HCT116 (cell line): ENCODE measurements at regions not wholly inside any gene's neighbourhood (a gene's known extent, or its start where the extent isn't known, plus 50 kb on each side); places are given as distances from the start of the nearest gene placed in this dataset.

ENCODE experiments used
- ATAC-seq: fragments of 200-7000 bp; cut with Tn5 transposase; 2 replicates; pipeline ENCODE4 v1.9.1; 2020; ENCODE audit warnings: mild to moderate bottlenecking, moderate library complexity
- BruUV-seq: library from RNA; stranded (reverse); fragments of 400-500 nt; replicated peaks from 2 replicates; lab custom pipeline; 2021; lab: Mats Ljungman, UMichigan
- CTCF ChIA-PET: fragments of 300-600 bp; sonication (Branson Sonifier 250); formaldehyde crosslinking; loops from one replicate; lab custom pipeline; 2021; ENCODE audit warnings: antibody characterized with exemption; lab: Charles Lee
- POLR2A ChIA-PET: fragments of 300-600, 350-600 bp; sonication (Branson Sonifier 250); formaldehyde crosslinking; loops from one replicate; lab custom pipeline; 2021; ENCODE audit warnings: antibody characterized with exemption; lab: Charles Lee
- RAD21 ChIA-PET, 2 experiments: fragments of 300-600 bp; sonication (Branson Sonifier 250); formaldehyde crosslinking; loops; one replicate each; lab custom pipeline; 2023; ENCODE audit warnings: low total read pairs in 2 of 2; ENCODE audit not compliant: uncharacterized antibody in 2 of 2, unreplicated experiment in 2 of 2, low non-redundant PET in 1 of 2; lab: Charles Lee
- DNase-seq: peaks from one replicate; pipeline ENCODE4 v3.0.0-alpha.2; 2010; ENCODE audit warnings: low read depth, low spot score
- H2AFZ ChIP-seq: fragments of 200-600 bp; shearing (Covaris generic), sonication (generic); 2 replicates; pipeline ENCODE4 v1.6.1; 2017; ENCODE audit warnings: low read depth, mixed run types, mixed read lengths, antibody characterized with exemption, low read length; ENCODE audit not compliant: poor library complexity, severe bottlenecking
- H3K27ac ChIP-seq: 2 replicates; pipeline ENCODE4 v1.5.1; 2012; ENCODE audit warnings: low read depth, low read length
- H3K27me3 ChIP-seq: fragments of 200-600 bp; sonication (generic); 2 replicates; pipeline ENCODE4 v1.6.1; 2016; ENCODE audit warnings: mixed run types, low read length, mixed read lengths; ENCODE audit not compliant: insufficient read depth
- H3K36me3 ChIP-seq, 2 experiments: fragments of 200-500 bp in 1 of 2; fragments of 200-600 bp in 1 of 2; sonication (Bioruptor generic) in 1 of 2; sonication (generic) in 1 of 2; 2 replicates each; pipeline versions ENCODE4 v1.5.1 to v1.6.1; 2014 to 2016; ENCODE audit warnings: low read length in 2 of 2, inconsistent platforms in 1 of 2, mixed read lengths in 1 of 2, mixed run types in 1 of 2; ENCODE audit not compliant: insufficient read depth in 2 of 2, control insufficient read depth in 1 of 2
- H3K4me1 ChIP-seq, 2 experiments: fragments of 200-600 bp in 1 of 2; sonication (generic) in 1 of 2; 2 replicates each; pipeline versions ENCODE4 v1.5.1 to v1.6.1; 2012 to 2017; ENCODE audit warnings: low read length in 2 of 2, inconsistent platforms in 1 of 2, mild to moderate bottlenecking in 1 of 2, mixed read lengths in 1 of 2, mixed run types in 1 of 2, moderate library complexity in 1 of 2; ENCODE audit not compliant: insufficient read depth in 2 of 2, control insufficient read depth in 1 of 2
- H3K4me2 ChIP-seq: fragments of 200-600 bp; sonication (generic); 2 replicates; pipeline ENCODE4 v1.6.1; 2017; ENCODE audit warnings: mixed run types, low read length, mixed read lengths
- H3K4me3 ChIP-seq, 2 experiments: fragments of 200-600 bp in 1 of 2; sonication (generic) in 1 of 2; replicated peaks in 1 of 2; 2 replicates each; pipeline ENCODE4 v1.5.1; 2011 to 2016; ENCODE audit warnings: low read length in 2 of 2, control low read depth in 1 of 2, low read depth in 1 of 2, mild to moderate bottlenecking in 1 of 2, mixed read lengths in 1 of 2, mixed run types in 1 of 2
- H3K79me2 ChIP-seq: fragments of 200-600 bp; sonication (generic); 2 replicates; pipeline ENCODE4 v1.6.1; 2017; ENCODE audit warnings: mild to moderate bottlenecking, mixed run types, low read length, moderate library complexity, mixed read lengths; ENCODE audit not compliant: insufficient read depth
- H3K9ac ChIP-seq: fragments of 200-600 bp; sonication (generic); 2 replicates; pipeline ENCODE4 v1.6.1; 2016; ENCODE audit warnings: low read length, mixed read lengths
- H3K9me2 ChIP-seq: fragments of 200-600 bp; sonication (generic), shearing (Covaris generic); 2 replicates; pipeline ENCODE4 v1.6.1; 2017; ENCODE audit warnings: mixed run types, mild to moderate bottlenecking, moderate library complexity; ENCODE audit not compliant: insufficient read depth
- H3K9me3 ChIP-seq, 2 experiments: fragments of 200-500 bp in 1 of 2; fragments of 200-600 bp in 1 of 2; sonication (Bioruptor generic) in 1 of 2; sonication (generic) in 1 of 2; 2 replicates each; pipeline ENCODE4 v1.6.1; 2014 to 2017; ENCODE audit warnings: low read length in 2 of 2, mixed read lengths in 2 of 2, inconsistent platforms in 1 of 2, low read depth in 1 of 2, mild to moderate bottlenecking in 1 of 2, mixed run types in 1 of 2, moderate library complexity in 1 of 2; ENCODE audit not compliant: control insufficient read depth in 1 of 2, insufficient read depth in 1 of 2
- H4K20me1 ChIP-seq: fragments of 200-600 bp; sonication (generic), shearing (Covaris generic); 2 replicates; pipeline ENCODE4 v1.6.1; 2017; ENCODE audit warnings: mixed run types, mild to moderate bottlenecking, moderate library complexity; ENCODE audit not compliant: insufficient read depth
- CTCF ChIP-seq, 3 experiments: fragments of 200-600 bp in 1 of 3; sonication (generic) in 1 of 3; IDR thresholded peaks in 2 of 3; conservative IDR thresholded peaks in 1 of 3; 2 replicates each; pipeline ENCODE4 v1.5.1; 2012 to 2017; ENCODE audit warnings: low read depth in 2 of 3, low read length in 2 of 3, antibody characterized with exemption in 1 of 3, borderline replicate concordance in 1 of 3, control low read depth in 1 of 3, mild to moderate bottlenecking in 1 of 3, mixed read lengths in 1 of 3, mixed run types in 1 of 3, moderate library complexity in 1 of 3; ENCODE audit not compliant: insufficient read depth in 1 of 3
- EGR1 ChIP-seq: IDR thresholded peaks from 2 replicates; pipeline ENCODE4 v1.6.1; 2012; ENCODE audit warnings: low read depth
- EZH2 ChIP-seq: fragments of 200-600 bp; sonication (generic); IDR thresholded peaks from 2 replicates; pipeline ENCODE4 v1.6.1; 2017; ENCODE audit warnings: antibody characterized with exemption, mixed run types
- EZH2phosphoT487 ChIP-seq: fragments of 200-600 bp; IDR thresholded peaks from 2 replicates; pipeline ENCODE4 v1.6.1; 2018; ENCODE audit warnings: antibody characterized with exemption, borderline replicate concordance
- FOSL1 ChIP-seq: IDR thresholded peaks from 2 replicates; pipeline ENCODE4 v1.6.1; 2012; ENCODE audit warnings: low read depth
- JUND ChIP-seq: IDR thresholded peaks from 2 replicates; pipeline ENCODE4 v1.6.1; 2012
- MAX ChIP-seq: IDR thresholded peaks from 2 replicates; pipeline ENCODE4 v1.6.1; 2012
- POLR2A ChIP-seq: IDR thresholded peaks from 2 replicates; pipeline ENCODE4 v1.7.0; 2011; ENCODE audit warnings: borderline replicate concordance; ENCODE audit not compliant: insufficient read depth, insufficient read length; ENCODE audit errors: extremely low read depth
- RAD21 ChIP-seq: IDR thresholded peaks from 2 replicates; pipeline ENCODE4 v1.6.1; 2012; ENCODE audit warnings: low read depth, mild to moderate bottlenecking
- SIN3A ChIP-seq: IDR thresholded peaks from 2 replicates; pipeline ENCODE4 v1.6.1; 2012; ENCODE audit warnings: low read depth
- SP1 ChIP-seq: IDR thresholded peaks from 2 replicates; pipeline ENCODE4 v1.6.1; 2012; ENCODE audit warnings: low read depth
- SRF ChIP-seq: IDR thresholded peaks from 2 replicates; pipeline ENCODE4 v1.6.1; 2012; ENCODE audit warnings: low read depth
- YY1 ChIP-seq: IDR thresholded peaks from 2 replicates; pipeline ENCODE4 v1.6.1; 2011; ENCODE audit warnings: low read length, low read depth, moderate library complexity, mild to moderate bottlenecking; ENCODE audit not compliant: insufficient replicate concordance; ENCODE audit errors: extremely low read depth
- ZFX ChIP-seq: fragments of 450-650 bp; IDR thresholded peaks from 2 replicates; pipeline ENCODE4 v1.6.1; 2017
- ZNF274 ChIP-seq: fragments of 200-500 bp; sonication (Bioruptor generic); IDR thresholded peaks from 2 replicates; pipeline ENCODE4 v1.6.1; 2014; ENCODE audit warnings: mild to moderate bottlenecking, low read depth, low read length, inconsistent platforms
- intact Hi-C: fragments of 100-400 bp; cut with micrococcal nuclease; formaldehyde crosslinking; loops from 2 replicates; pipeline ENCODE4 v1.10.0; 2022

GRCh38 chr6:51531623-51532022 is 555.8 kb downstream of the PKHD1 start:
- no peak overlapping the region for H3K4me3 ChIP-seq
- H3K9ac ChIP-seq: no peak overlapping the region
- H3K36me3 ChIP-seq: no peaks in the 10 kb centered on the region
- ATAC-seq (no peak), DNase-seq (no peak)
- peaks cover 8 to 10% of the 10 kb centered on the region in 2 experiments; a peak in 2 of 4 replicates for H3K9me3 ChIP-seq
- ChIA-PET CTCF (no interaction called here), RAD21 (no interaction called here), POLR2A (no interaction called here)
- no peaks in the 10 kb centered on the region for H3K4me1 ChIP-seq
- H3K9me2 ChIP-seq: no peaks in the 10 kb centered on the region
- H3K79me2 ChIP-seq: no peaks in the 10 kb centered on the region
- no peak overlapping the region for H3K4me2 ChIP-seq
- BruUV-seq: no TSS peak
- H2AFZ ChIP-seq: no peak overlapping the region
- intact Hi-C loops: no loop called here
- TF ChIP-seq ZFX: no peak
- TF ChIP-seq MAX: no peak
- no peak for TF ChIP-seq SIN3A
- TF ChIP-seq EZH2phosphoT487: no peak
- no peak for TF ChIP-seq RAD21
- TF ChIP-seq EZH2: no peak
- TF ChIP-seq POLR2A: no peak
- no peak for TF ChIP-seq ZNF274
- TF ChIP-seq SRF: no peak
- TF ChIP-seq YY1: no peak
- TF ChIP-seq FOSL1: no peak
- H3K27me3 ChIP-seq: no peaks in the 10 kb centered on the region
- no peak overlapping the region for H3K27ac ChIP-seq
- no peaks in the 10 kb centered on the region for H4K20me1 ChIP-seq

GRCh38 chr6:51533962-51534361 is 553.5 kb downstream of the PKHD1 start:
- POLR2A ChIA-PET: no interaction called here
- Histone ChIP-seq H2AFZ (no peak overlapping the region), H3K4me2 (no peak overlapping the region), H3K9me2 (no peaks in the 10 kb centered on the region)
- RAD21 ChIA-PET: no interaction called here
- intact Hi-C loops: no loop called here
- no peak for DNase-seq
- CTCF ChIA-PET: no interaction called here
- BruUV-seq: no TSS peak
- TF ChIP-seq FOSL1 (no peak), CTCF (IDR thresholded peaks at IDR 0.05 in 2 of 3, conservative IDR thresholded peaks at IDR 0.05 in 1 of 3; ENCODE audit: borderline replicate concordance in 1 of 3, insufficient read depth in 1 of 3, low read depth in 2 of 3, low read length in 2 of 3) (no peak), YY1 (no peak), EGR1 (no peak), JUND (no peak), SP1 (no peak), SIN3A (no peak), EZH2phosphoT487 (no peak)
- TF ChIP-seq, all 23 proteins: peak for 0
- H3K9me3 ChIP-seq: peaks cover 7 to 8% of the 10 kb centered on the region in 2 experiments; a peak in 2 of 4 replicates
- H3K9ac ChIP-seq: no peak overlapping the region
- ATAC-seq: no peak
- H3K27me3 ChIP-seq: no peaks in the 10 kb centered on the region
- no peak overlapping the region for H3K27ac ChIP-seq
- no peaks in the 10 kb centered on the region for H4K20me1 ChIP-seq
- H3K79me2 ChIP-seq: no peaks in the 10 kb centered on the region
- no peak overlapping the region for H3K4me3 ChIP-seq
- no peaks in the 10 kb centered on the region for H3K4me1 ChIP-seq
- no peaks in the 10 kb centered on the region for H3K36me3 ChIP-seq
